ENCODE measurements at regions not wholly inside any gene's neighbourhood (a gene's known extent, or its start where the extent isn't known, plus 50 kb on each side); places are given as distances from the start of the nearest gene placed in this dataset.

DNA sequence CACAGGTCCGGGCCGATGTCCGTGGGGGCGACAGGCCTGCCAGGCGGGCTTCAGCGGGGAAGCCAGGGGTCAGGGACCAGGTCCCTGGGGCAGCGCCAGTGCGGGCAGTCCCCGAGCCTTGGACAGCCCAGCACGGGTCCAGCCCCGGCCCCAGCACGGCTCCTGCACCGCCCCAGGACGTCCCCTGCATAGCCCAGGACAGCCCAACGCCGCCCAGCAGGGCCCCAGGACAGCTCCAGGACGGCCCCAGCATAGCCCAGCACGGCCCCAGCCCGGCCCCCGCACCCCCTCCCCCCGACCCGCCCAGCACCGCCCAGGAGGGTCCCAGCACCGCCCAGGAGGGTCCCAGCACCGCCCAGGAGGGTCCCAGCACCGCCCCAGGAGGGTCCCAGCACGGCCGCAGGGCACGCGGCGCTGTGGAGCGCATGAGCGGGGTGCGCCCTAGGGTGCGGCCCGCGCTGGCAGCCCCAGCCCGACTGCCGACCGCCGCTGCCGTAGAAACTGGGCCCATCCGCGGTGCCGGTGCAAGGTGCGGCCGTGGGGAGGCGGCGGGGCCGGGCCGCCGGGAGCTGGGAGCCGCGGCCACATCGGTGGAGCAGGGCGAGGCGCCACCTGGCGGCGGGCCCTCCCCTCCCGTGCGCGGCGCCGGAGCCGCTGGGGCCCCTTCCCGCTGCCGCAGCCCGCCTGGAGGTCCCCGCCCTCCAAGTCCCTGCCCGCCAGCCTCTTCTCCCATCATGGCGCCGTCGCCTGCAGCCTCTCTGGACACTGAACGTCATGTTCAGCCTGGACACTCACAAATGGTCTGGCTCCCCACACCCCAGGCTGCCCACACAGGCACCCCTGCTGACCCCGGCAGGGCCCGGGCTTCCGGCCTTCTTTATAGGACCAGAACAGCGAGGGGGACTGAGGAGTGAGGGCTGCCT is 106.8 kb upstream of the NKX1-1 start:
- no peaks in the 10 kb centered on the region for H3K27me3 ChIP-seq (ENCODE audit: low read length)
- no peak overlapping the region for H3K4me3 ChIP-seq (ENCODE audit: insufficient read depth, low read length, poor library complexity, severe bottlenecking)
- H3K9me3 ChIP-seq (ENCODE audit: insufficient read depth, low read length), result 0 out of 2 replicates have a peak, but pooled peaks cover 9% of the 10 kb centered on the region
- no peaks in the 10 kb centered on the region for H4K20me1 ChIP-seq (ENCODE audit: low read depth, low read length)
- no peak overlapping the region for H2AFZ ChIP-seq (ENCODE audit: low read depth, low read length, severe bottlenecking)
- H3K9ac ChIP-seq (ENCODE audit: low read length), result no peak overlapping the region
- no peaks in the 10 kb centered on the region for H3F3A ChIP-seq (ENCODE audit: insufficient read depth)
- no peaks in the 10 kb centered on the region for H3K79me2 ChIP-seq (ENCODE audit: insufficient read depth, low read length)
- H3K36me3 ChIP-seq (ENCODE audit: low read length), result no peaks in the 10 kb centered on the region
- no peaks in the 10 kb centered on the region for H3K9me2 ChIP-seq (replicated peaks; ENCODE audit: insufficient read depth, low read length)
- no peak for TF ChIP-seq EZH2phosphoT487 (conservative IDR thresholded peaks at IDR 0.05; ENCODE audit: low read length)
- TF ChIP-seq, protein P1, sequence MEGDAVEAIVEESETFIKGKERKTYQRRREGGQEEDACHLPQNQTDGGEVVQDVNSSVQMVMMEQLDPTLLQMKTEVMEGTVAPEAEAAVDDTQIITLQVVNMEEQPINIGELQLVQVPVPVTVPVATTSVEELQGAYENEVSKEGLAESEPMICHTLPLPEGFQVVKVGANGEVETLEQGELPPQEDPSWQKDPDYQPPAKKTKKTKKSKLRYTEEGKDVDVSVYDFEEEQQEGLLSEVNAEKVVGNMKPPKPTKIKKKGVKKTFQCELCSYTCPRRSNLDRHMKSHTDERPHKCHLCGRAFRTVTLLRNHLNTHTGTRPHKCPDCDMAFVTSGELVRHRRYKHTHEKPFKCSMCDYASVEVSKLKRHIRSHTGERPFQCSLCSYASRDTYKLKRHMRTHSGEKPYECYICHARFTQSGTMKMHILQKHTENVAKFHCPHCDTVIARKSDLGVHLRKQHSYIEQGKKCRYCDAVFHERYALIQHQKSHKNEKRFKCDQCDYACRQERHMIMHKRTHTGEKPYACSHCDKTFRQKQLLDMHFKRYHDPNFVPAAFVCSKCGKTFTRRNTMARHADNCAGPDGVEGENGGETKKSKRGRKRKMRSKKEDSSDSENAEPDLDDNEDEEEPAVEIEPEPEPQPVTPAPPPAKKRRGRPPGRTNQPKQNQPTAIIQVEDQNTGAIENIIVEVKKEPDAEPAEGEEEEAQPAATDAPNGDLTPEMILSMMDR (IDR thresholded peaks at IDR 0.05; ENCODE audit: insufficient read depth, low read length, poor library complexity, severe bottlenecking), result no peak
- H3K4me2 ChIP-seq (ENCODE audit: low read depth, low read length, poor library complexity, severe bottlenecking), result no peak overlapping the region
- no peak overlapping the region for H3K27ac ChIP-seq (ENCODE audit: low read depth, low read length)

DNA sequence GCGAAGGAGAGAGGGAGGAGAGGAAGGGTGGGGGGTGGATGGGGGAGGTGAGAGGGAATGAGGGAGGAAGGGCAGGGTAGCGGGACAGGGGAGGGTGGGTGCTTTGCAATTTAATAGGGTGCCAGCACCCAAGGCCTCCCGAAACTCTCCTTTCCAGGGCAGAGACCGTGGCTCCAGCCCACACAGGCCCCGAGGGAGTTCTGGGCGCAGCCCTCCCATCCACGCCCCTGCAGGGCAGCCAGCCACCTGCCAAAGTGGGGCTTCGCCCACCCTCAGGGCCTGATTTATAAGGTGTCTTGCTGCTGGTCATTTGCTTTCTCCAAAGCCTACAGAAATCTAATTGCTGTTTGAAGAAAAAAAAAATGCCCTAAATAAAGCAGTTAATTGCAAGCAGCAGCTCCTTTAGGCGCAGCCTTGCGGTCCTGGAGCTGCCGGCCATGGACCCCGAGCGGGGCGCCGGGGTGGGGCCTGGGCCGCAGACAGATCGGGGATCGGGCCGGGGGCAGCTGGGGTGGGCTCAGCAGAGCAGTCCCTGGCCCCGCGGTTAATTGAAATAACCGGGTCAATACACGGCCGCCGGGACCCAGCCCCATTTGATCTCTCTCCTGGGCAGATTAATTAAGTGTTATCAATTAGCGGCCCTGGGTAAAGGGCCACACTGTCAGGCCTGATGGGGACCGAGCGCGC is 106.0 kb upstream of the NKX1-1 start:
- no peaks in the 10 kb centered on the region for H3K36me3 ChIP-seq (ENCODE audit: low read length)
- H3K27ac ChIP-seq (ENCODE audit: low read depth, low read length), result no peak overlapping the region
- H3K4me3 ChIP-seq (ENCODE audit: insufficient read depth, low read length, poor library complexity, severe bottlenecking), result no peak overlapping the region
- 0 out of 2 replicates have a peak, but pooled peaks cover 9% of the 10 kb centered on the region for H3K9me3 ChIP-seq (ENCODE audit: insufficient read depth, low read length)
- no peak overlapping the region for H3K4me2 ChIP-seq (ENCODE audit: low read depth, low read length, poor library complexity, severe bottlenecking)
- no peaks in the 10 kb centered on the region for H3K79me2 ChIP-seq (ENCODE audit: insufficient read depth, low read length)
- H4K20me1 ChIP-seq (ENCODE audit: low read depth, low read length), result no peaks in the 10 kb centered on the region
- no peaks in the 10 kb centered on the region for H3K27me3 ChIP-seq (ENCODE audit: low read length)
- H3K9ac ChIP-seq (ENCODE audit: low read length), result no peak overlapping the region
- H2AFZ ChIP-seq (ENCODE audit: low read depth, low read length, severe bottlenecking), result no peak overlapping the region
- H3F3A ChIP-seq (ENCODE audit: insufficient read depth), result no peaks in the 10 kb centered on the region
- no peaks in the 10 kb centered on the region for H3K9me2 ChIP-seq (replicated peaks; ENCODE audit: insufficient read depth, low read length)
- TF ChIP-seq EZH2phosphoT487 (conservative IDR thresholded peaks at IDR 0.05; ENCODE audit: low read length), result no peak
- TF ChIP-seq, protein P1 (IDR thresholded peaks at IDR 0.05; ENCODE audit: insufficient read depth, low read length, poor library complexity, severe bottlenecking), result no peak

DNA sequence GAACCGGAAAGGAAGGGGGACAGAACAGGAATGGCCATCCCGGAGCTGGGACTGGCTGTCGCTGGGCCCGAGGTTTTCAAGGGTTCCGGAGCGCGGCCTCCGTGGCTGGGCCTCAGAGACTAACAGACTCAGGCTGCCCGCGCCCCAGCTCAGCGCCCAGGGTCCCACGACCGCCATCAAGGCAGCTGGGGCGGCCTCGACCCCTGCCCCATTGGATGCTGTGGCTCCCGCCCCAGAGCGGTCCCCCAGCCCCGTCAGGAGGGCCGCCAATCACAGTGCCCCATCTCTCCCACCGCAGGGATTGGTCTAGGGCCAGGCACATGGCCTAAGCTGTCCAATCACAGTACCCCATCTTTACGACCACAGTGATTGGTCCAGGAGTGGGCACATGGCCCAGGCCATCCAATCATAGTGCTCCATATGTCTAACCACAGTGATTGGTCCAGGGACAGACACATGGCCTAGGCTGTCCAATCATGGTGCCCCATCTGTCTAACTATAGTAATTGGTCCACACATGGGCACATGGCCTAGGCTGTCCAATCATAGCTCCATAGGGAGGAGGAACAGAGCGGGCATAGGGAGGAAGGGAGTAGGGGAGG is 105.3 kb upstream of the NKX1-1 start:
- Histone ChIP-seq H3F3A (ENCODE audit: insufficient read depth) (no peaks in the 10 kb centered on the region), H3K27ac (ENCODE audit: low read depth, low read length) (no peak overlapping the region), H3K4me3 (ENCODE audit: insufficient read depth, low read length, poor library complexity, severe bottlenecking) (no peak overlapping the region), H3K9me2 (replicated peaks; ENCODE audit: insufficient read depth, low read length) (no peaks in the 10 kb centered on the region), H3K4me2 (ENCODE audit: low read depth, low read length, poor library complexity, severe bottlenecking) (no peak overlapping the region), H4K20me1 (ENCODE audit: low read depth, low read length) (no peaks in the 10 kb centered on the region), H3K27me3 (ENCODE audit: low read length) (no peaks in the 10 kb centered on the region), H3K9me3 (ENCODE audit: insufficient read depth, low read length) (0 out of 2 replicates have a peak, but pooled peaks cover 9% of the 10 kb centered on the region), H3K79me2 (ENCODE audit: insufficient read depth, low read length) (no peaks in the 10 kb centered on the region), H3K36me3 (ENCODE audit: low read length) (no peaks in the 10 kb centered on the region), H3K9ac (ENCODE audit: low read length) (no peak overlapping the region), H2AFZ (ENCODE audit: low read depth, low read length, severe bottlenecking) (no peak overlapping the region)
- TF ChIP-seq, protein P1 (IDR thresholded peaks at IDR 0.05; ENCODE audit: insufficient read depth, low read length, poor library complexity, severe bottlenecking), result no peak
- TF ChIP-seq EZH2phosphoT487 (conservative IDR thresholded peaks at IDR 0.05; ENCODE audit: low read length), result no peak
